HuH-7.5 (cell line): ENCODE measurements at regions not wholly inside any gene's neighbourhood (a gene's known extent, or its start where the extent isn't known, plus 50 kb on each side); places are given as distances from the start of the nearest gene placed in this dataset.
"Not testable (repeated sequence)": the region's sequence is repeated elsewhere in the genome, so short reads cannot be mapped to it uniquely, and the experiment has no call there.

ENCODE experiments used
- DNase-seq: peaks from one replicate; pipeline ENCODE4 v3.0.0; 2011; ENCODE audit warnings: low spot score

DNA sequence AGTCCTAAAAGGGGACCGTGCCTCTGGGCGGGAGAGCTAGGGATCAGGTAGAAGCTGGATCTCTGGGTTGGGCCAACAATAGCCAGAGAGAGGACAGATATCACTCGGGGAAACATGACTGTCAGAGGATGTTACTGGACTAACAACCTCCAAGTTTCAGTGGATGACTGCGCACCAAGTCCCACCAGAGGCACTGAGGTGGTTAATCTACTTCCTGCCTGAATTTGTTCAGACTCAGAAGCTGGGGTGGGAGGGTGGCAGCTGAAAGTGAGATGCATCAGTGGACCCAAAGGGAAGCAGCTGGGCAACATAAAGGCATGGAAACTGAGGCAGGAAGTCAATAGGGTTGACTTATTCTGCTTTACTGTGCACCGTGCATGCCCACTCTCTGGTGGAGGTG lies 130.1 kb upstream of the SLC44A1 start:
- no peak for DNase-seq

DNA sequence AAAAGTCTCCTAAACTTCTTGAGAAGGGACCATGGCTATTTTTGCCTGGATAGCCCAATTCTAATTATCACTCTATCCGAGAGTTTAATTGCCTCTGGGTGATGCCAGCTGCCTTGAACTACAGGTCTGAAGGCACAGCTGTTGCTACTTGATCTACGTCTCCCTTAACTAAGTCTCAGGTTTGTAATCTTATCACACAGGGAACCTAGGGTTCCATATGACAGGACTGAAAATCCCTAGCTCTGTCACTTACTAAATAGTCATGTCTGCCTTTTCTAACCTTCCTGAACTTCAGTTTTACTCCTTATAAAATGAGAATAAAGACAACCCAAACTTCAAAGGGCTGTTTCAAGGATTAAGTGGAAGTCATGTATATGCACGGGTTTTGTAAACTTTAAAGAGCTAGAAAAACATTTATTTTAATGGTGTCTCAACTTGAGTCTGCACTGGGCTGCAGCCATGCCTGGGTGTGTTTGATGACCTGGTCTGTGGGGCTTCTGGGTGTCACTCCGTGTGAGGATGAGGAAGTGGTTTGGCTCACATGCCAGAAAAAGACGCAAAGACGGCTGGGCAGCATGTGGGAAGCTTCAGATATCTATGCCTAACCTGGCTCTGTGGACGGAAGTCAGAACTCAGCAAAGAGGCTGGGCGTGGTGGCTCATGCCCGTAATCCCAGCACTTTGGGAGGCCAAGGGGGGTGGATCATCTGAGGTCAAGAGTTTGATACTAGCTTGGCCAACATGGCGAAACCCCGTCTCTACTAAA lies 129.3 kb upstream of the SLC44A1 start:
- no peak for DNase-seq

DNA sequence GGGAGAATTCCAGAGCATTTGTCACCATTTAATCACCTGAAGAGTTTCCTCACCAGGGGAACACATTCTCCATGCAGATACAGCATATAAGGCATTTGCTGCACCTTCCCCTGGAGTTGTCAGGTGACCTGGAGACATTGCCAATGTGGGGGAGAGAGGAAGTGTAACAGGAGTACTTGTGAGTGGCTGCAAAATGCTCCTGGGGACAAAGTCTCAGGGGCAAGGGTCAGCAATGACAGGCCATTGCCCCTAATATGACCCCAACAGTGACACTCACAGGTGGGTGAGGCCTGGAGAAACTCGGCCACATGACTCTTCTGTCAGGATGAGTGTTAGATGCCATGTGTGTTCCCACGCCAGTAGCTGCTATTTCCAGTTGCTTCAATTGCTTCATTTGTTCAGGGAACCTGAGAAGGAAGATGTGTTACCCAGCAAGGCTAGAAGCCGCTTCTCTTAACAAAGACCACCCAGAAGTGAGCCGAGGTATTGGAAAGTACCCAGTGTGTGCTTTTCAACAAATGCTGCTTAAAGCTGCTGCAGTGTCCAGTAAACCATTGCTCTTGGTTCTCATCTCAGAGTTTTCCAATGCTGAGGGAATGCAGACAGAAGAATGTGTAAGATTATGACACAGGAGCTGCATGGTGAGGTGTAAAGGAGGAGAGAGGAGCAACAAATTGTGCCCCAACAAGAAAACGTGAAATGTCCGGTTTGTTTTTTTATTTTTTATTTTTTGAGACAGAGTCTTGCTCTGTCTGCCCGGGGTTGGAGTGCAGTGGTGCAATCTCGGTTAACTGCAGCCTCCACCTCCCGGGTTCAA lies 128.2 kb upstream of the SLC44A1 start:
- DNase-seq, result no peak

DNA sequence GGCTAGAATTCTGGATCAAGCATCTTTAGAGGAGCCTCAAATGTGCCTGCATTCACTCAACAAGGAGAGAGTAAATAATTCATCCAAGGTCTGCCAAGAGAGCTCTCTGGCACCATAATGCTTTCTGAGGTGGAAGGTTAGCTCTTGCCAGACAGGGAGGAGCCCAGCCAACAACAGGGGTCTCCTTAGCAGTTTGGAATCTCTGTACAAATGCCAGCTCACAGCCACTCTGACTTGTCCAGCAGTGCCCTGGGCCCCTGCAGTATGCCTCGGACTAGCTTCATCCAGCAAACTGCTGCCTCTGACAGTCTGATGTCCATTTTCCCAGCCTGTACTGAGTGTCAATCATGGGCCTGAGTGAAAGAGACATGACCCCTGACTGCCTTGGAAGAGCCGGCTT lies 127.2 kb upstream of the SLC44A1 start:
- DNase-seq, result no peak

DNA sequence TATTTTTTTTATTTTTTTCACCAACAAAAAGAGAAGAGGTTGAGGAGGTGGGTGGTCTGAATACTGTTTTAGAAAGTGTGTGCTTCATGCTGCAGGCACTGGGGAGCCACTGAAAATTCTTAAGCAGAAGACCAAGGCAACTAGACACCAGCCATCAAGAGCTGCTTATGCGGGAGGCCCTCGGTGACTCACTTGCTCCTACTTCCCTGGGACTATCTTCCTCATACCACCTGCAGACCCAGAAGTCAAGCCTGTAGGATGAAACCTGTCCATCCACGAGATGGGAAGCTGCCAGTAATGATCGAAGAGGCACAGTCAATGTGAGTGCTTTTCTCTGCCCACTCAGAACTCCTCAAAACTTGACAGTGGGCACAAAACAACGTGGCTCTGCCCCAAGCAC lies 125.8 kb upstream of the SLC44A1 start:
- DNase-seq, result no peak

DNA sequence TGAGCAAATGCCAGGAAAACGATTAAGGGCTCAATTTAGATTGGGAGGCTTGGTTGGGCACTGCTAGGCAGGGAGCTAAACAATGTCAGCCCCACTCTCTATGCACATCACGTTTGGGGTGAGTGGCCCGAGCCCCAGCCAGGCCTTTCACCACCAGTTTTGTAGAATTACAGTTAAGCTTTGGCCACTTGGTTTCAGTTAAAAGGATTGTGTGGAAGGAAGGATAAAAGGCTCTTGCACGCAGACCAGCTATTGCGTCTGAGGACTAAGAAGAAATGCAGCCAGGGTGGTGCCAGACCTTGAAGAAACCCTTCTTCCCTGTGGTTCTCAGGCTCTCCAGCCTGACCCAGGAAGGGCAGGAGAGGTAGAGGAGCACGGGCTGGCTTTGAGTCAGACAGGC lies 125.3 kb upstream of the SLC44A1 start:
- no peak for DNase-seq

DNA sequence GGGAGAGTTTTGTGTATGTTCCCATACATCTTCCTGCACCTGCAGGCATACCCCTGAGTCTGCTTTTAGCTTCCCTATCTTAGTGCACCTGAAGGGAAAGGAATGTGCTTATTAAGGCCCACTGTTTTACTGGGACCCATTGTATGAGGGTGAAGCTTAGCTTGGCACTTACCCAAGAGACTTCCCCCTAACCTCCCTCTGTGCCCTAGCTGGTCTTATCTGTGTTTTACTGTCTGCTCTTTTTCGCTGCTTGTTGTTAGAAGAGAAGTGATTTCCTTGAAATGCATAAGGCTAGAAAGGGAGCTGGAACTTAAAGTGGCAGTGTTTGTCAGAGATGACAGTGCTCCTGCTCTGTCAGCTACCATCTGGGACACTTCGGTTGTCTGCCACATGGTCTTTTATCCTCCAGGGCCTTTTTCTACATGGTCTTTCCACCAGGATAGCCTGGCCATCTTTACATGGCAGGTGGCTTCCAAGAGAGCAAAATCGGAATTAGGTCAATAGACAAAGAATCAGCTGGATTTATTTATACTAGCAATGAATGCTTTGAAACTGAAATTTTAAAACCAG lies 122.5 kb upstream of the SLC44A1 start:
- no peak for DNase-seq

DNA sequence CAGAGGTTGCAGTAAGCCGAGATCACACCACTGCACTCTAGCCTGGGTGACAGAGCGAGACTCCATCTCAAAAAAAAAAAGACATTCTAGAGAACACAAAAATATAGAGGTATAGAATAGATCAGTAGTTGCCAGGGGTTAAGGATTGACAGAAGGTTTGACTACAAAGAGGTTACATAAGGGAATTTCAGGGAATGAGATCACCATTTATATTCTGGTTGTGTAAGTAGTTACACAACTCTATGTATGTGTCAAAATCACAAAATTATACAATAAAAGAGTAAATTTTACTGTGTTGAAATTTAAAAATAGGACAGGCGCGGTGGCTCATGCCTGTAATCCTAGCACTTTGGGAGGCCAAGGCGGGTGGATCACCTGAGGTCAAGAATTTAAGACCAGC lies 119.9 kb upstream of the SLC44A1 start:
- not testable (repeated sequence) for DNase-seq

DNA sequence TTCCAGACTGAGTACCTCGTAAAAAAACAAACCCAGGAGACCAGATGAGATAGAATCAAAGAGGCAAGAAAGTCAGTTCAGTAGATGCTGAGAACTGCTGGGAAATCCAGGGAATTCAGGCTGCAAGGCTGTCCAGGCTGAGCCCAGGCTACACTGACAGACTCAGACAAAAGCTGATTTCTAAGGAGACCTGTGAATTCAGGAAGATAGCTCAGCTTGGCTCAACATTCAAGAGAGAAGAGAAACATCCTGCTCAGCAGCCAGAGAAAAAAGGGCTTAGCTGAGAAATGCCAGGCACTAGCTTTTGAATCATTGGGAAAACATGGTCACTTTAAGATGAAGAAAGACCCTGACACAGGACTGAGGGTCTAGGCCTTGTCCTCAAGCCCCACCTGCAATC lies 118.2 kb upstream of the SLC44A1 start:
- no peak for DNase-seq

DNA sequence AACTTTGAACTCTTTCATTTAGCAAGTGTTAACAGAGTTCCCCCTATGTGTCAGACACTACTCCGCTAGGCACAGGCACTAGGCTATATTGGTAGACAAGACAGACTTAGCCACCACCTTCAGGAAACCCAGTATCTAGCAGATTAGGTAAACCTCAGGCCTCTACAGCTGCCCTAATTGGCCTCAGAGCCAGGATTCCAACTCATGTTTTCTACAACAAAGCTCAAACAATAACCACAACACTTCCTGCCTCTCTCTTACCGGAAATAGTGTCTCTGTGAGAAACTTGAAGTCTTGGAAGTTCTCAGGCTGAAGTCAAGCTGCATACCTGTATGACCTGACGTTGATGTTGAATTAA lies 116.6 kb upstream of the SLC44A1 start:
- DNase-seq, result no peak

DNA sequence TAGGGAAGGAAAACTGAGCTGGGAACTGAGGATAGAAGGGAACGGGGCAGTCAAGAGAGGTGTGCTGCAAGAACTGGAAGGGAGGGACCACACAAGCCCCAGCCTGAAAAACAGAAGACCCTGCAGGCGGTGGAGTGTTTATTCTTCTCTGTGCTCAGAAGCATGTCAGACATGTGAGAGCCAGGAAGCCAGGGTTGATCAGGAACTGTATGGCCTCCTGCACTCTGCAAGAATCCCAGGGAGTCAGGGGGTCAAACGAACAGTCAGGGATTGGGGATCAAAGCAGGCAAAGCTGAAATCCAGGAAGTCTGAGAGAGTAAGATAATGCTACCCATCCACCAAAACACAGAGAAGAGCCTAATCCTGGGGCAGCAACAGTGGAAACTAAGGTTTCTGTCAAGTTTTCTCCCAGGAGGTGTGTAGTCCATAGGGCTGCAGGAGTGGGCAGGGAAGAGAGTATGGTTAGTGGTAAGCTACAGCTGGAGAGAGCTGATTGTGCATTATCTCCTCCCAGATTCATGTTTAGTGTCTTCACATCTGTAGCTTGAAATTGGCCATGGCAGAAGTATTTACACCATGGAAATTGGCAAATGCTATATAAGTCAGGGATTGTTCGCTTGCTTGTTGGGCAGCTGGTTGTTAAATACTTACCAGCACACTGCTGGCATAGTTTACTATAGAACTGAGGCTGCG lies 115.4 kb upstream of the SLC44A1 start:
- no peak for DNase-seq

DNA sequence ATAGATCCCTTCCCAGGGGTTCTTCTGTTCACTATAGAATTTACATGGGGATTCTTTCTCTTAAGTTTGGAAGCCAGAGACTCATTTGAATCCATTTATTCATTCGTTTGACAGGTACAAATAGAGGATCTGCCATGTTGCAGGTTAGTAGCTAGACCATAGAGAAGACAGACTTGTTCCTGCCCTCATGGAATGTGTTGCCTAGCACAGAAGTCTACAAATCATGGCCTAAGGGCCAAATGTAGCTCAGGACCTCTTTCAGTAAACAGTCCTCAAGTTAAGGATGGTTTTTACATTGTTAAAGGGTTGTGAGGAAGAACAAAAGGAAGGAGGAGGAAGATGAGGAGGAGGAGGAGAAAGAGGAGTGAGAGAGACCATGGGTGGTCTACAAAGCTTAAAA lies 114.7 kb upstream of the SLC44A1 start:
- no peak for DNase-seq

DNA sequence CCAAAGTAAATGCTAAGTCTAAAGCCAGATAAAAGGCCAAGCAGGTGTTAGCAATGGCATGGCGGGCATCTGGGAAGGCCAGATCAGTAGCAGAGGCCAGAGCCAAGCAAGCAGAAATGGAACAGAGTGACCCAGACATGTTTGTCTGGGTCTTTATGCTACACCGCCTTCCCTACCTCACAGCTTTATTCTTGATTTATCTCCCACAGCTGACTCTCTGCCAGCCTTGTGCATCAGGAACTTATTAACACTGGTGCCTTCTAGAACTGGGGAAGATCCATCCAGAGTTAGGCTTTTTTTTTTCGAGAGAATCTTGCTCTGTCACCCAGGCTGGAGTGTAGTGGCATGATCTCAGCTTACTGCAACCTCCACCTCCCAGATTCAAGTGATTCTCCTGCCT lies 112.5 kb upstream of the SLC44A1 start:
- DNase-seq, result no peak

DNA sequence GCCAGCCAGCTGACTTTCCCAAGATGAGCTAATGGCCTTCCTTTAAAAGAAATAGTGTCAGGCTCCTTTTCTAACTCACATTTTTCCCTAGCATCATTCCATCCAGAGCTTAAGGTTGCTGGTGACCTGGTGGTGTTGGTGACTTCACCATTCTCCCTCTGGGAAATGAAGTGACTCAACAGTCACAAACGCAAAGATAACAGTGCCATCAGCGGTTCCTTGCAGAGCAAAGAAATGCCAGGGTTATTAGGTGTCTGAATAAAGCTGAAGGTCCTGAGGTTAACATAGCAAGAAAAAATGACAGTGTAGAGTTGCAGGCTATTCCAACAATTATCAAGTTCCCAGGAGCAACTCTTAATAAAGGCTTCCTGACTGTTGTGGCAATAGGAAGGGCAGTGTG lies 111.8 kb upstream of the SLC44A1 start:
- DNase-seq, result no peak

DNA sequence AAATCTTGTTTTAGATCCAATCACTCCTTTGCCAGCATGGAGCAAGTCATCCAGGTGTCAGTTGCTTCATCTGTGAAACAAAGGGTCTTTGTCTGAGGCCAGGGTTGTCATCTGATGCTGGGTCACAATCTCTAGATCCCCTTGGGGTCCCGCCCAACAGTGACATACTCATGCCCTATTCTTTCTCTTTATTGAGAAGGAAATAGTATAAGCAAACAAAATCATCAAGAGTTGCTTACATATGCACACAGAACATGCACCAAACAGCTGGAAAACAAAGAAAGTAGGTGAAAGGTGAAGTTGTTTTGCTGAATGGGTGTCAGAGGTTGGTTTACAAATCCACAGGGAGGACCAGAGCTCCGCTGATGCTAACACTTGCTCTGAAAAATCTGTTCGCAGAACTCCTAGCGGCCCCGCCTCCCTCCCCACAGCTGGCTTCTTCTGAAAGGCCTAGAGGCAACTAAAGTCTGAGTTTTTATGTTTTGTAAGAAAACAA lies 106.1 kb upstream of the SLC44A1 start:
- DNase-seq, result no peak

DNA sequence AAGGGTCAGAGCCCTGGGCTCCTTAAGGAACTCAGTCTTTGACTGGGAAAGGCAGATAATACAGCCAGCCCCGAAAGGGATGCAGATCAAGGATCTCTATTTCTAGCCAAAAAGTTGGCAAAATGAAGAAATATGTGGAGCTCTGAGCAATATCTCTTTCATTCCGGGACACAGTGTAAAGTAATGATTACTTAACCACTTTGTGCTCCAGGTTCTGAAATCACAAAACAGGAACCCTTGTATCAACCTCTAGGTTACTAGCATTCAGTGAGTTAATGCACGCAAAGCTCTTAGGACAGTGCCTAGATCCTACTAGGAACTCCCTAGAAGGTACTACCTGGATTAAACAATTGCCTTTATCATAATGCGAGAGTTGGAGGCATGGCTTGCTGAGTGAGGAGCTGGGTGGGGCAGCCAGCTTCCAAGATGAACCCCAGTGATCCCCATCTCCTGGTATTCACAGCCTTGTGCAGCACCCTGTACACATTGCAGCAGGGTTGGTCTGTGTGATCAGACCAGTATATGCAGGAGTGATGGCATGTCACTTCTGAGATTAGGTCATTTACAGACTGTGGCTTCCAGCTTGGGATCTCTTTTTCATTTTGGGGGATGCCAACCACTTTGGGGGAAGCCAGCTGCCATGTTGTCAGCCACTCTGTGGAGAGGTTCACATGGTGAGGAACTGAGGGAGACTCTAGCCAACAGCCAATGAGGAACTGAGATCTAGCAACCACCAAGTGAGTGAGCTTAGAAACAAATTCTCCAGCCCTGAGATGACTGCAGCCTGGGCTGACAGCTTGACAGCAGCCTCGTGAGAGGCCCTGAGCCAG lies 103.1 kb upstream of the SLC44A1 start:
- DNase-seq, result no peak

DNA sequence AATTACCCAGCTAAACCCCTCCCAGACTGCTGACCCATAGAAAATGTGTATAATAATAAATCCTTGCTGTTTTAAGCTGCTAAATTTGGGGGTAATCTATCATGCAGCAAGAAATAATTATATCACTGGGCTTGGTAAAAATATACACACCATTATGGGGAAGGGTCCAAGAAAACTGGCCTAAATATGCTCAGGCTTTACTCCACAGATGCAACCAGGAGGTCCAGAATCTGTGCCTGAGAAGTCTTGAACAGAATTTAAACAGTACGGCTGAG lies 102.5 kb upstream of the SLC44A1 start:
- no peak for DNase-seq

DNA sequence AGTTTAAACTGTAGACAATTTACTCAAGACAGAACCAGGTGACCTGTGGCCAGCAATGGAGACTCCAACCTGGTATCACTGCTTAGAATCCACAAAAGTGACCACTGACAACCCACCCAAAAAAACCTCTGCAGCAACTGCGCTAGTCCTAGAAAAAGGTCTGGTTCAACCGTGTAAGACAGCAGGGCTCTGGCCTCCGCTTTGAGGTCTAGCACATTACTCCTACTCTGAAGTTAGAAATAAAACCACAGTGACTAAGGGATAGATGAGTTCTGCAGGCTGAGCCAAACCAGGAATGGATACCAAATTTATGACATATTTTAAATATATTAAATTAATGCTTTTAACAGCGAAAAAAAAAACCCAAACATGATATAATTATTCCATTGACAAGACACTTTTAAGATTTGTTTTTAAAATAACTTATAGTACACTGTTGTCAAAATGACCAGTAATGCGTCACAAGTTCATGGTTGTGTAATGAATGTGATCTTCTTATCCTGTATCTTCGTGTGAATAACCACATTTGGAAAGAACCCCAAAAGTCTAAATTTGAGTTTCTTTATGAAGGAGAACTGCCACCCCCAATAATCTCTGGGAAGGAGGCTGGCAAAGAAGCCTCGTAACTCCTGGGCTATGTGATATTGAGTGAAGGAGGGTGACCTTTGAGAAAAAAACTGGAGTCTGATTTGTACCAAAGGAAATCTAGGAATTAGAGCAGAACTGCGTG lies 101.9 kb upstream of the SLC44A1 start:
- no peak for DNase-seq

DNA sequence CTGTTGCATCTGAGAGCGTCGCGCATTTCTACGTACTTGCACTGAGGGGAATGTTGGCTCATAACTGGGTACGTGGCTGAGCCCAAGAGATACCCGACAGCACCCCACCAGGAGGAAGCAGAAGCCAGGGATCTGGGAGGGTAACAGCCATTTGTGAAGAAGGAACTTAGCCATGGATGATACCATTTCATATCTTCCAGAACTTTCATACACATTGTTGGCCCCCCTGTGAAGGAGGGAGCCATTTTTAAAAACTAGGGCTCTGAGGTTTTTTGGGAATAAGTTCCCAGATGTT lies 101.4 kb upstream of the SLC44A1 start:
- DNase-seq, result no peak

DNA sequence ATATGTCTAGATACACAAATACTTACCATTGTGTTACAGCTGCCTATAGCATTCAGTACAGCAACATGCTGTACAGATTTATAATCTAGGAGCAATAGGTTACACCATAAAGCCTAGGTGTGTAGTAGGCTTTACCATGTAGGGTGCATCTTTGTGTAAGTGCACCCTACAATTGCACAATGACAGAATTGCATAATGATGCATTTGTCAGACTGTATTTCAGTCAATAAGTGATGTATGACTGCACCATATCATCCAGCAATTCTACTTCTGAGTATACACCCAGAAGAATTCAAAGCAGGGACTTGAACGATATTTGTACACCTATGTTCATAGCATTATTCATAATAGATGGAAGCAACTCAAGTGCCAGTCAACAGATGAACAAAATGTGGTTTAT lies 100.4 kb upstream of the SLC44A1 start:
- DNase-seq, result no peak

DNA sequence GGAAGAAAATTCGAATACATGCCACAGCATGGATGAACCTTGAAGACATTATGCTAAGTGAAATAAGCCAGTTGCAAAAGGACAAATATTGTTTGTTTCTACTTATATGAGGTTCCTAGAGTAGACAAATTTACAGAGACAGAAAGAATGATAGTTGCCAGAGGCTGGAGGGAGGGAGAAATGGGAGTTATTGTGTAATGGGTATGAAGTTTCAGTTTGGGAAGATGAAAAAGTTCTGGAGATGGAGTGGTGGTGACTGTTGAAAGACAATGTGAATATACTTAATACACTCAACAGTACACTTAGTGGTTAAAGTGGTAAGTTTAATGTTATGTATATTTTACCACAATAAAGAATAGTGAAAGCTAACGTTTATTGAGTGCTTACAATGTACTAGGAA lies 99.6 kb upstream of the SLC44A1 start:
- DNase-seq, result no peak

DNA sequence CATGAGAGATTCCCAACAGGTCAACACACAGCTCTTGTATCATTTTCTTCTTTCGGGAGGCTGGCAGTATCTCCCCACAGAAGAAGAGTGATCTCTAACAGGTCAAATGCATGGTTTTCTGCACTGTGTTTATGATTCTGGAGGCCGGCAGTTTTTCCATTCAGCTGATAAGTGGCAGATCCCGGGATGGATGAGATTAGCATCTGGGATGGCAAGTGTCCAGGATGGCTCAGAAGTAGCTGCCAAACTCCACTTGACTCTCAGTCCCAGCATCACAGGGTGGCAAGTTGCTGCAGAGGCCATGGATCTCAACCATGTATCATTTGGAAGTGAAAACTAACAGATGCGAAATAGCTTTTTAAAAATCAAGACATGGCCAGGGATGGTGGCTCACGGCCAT lies 97.8 kb upstream of the SLC44A1 start:
- DNase-seq, result no peak
